ENCODE measurements at regions not wholly inside any gene's neighbourhood (a gene's known extent, or its start where the extent isn't known, plus 50 kb on each side); places are given as distances from the start of the nearest gene placed in this dataset.

DNA sequence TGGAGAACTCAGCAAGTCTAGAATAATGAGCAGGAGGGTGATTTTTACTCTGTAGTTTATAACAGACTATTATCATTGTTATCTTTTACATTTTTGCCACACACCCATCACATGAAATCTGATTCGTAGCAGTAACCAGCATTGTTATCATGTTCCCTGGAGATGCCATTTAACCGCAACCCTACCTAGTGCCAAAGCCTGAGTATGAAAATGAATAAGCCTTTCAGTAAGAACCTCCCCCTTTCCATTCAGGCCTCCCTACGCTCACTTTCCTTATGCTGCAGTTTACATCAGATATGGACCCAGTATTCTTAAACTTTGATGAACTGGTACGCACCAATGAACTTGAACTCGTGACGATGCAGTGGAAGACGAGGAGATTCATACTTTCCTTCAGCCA lies 158.7 kb upstream of the SPRED1 start:
- Histone ChIP-seq H2BK5ac (ENCODE audit: low read depth, low read length, poor library complexity, severe bottlenecking) (no peak overlapping the region), H3K27ac (ENCODE audit: insufficient read depth, low read length) (no peak overlapping the region), H3K27me3 (ENCODE audit: control insufficient read depth, insufficient read depth, low read length) (no peaks in the 10 kb centered on the region), H3K18ac (ENCODE audit: low read depth, low read length) (no peak overlapping the region), H4K5ac (ENCODE audit: low read depth, low read length) (no peak overlapping the region), H2AFZ (replicated peaks; ENCODE audit: low read length, poor library complexity) (no peak overlapping the region), H3K4ac (ENCODE audit: low read depth, low read length) (no peak overlapping the region), H4K8ac (ENCODE audit: low read depth in 2 of 2, low read length in 2 of 2) (no peak overlapping the region), H3K4me1 (ENCODE audit: control insufficient read depth, insufficient read depth, low read length) (no peaks in the 10 kb centered on the region), H4K20me1 (ENCODE audit: insufficient read depth, low read length) (no peaks in the 10 kb centered on the region), H3K14ac (replicated peaks; ENCODE audit: low read depth, low read length) (no peak overlapping the region), H2AK9ac (replicated peaks; ENCODE audit: low read depth, low read length, poor library complexity) (no peak overlapping the region), H2BK20ac (ENCODE audit: low read depth, low read length) (no peak overlapping the region), H3K9me3 (ENCODE audit: control insufficient read depth, insufficient read depth, low read length) (peaks cover 3% of the 10 kb centered on the region), H2BK15ac (ENCODE audit: low read depth, low read length) (no peak overlapping the region), H2AK5ac (ENCODE audit: low read depth, low read length) (no peak overlapping the region), H3K9me1 (ENCODE audit: insufficient read depth, low read length) (no peaks in the 10 kb centered on the region), H3K4me3 (ENCODE audit: insufficient read depth, low read depth, low read length) (no peak overlapping the region), H3K56ac (ENCODE audit: extremely low read depth, insufficient read depth, low read length) (no peak overlapping the region), H4K91ac (ENCODE audit: insufficient read depth, low read depth, low read length) (no peak overlapping the region), H3K4me2 (ENCODE audit: low read depth, low read length) (no peak overlapping the region), H2BK120ac (ENCODE audit: low read depth, low read length) (no peak overlapping the region), H3K36me3 (ENCODE audit: control insufficient read depth, insufficient read depth, low read length) (no peaks in the 10 kb centered on the region), H3K9ac (ENCODE audit: low read depth, low read length) (no peak overlapping the region), H3K23ac (ENCODE audit: low read depth, low read length) (no peak overlapping the region), H3K79me1 (ENCODE audit: low read depth in 1 of 2, low read length in 2 of 2) (no peaks in the 10 kb centered on the region)
- in situ Hi-C loops (cut with MboI; ENCODE audit: low sequenced_read_pairs) (no loop called here), intact Hi-C loops (cut with micrococcal nuclease) (no loop called here), dilution Hi-C loops (cut with HindIII; ENCODE audit: low sequenced_read_pairs, unreplicated experiment) (no loop called here)
- POLR2A ChIA-PET (ENCODE audit: unreplicated experiment) = no interaction called here
- CTCF ChIA-PET = no interaction called here
- no peak for DNase-seq
- no peak for ATAC-seq (ENCODE audit: low read depth)
- no TSS peak for BruUV-seq (replicated peaks)
- TF ChIP-seq MAFK (IDR thresholded peaks at IDR 0.05; ENCODE audit: low read depth, low read length) (no peak), POLR2A (IDR thresholded peaks at IDR 0.05; ENCODE audit: low read depth, low read length) (no peak), CTCF (conservative IDR thresholded peaks at IDR 0.05; ENCODE audit: low read depth, low read length) (no peak), RFX5 (IDR thresholded peaks at IDR 0.05; ENCODE audit: low read depth, low read length) (no peak), SMC3 (IDR thresholded peaks at IDR 0.05; ENCODE audit: low read depth, low read length) (no peak), MXI1 (IDR thresholded peaks at IDR 0.05; ENCODE audit: borderline replicate concordance, low read depth, low read length) (no peak), RCOR1 (IDR thresholded peaks at IDR 0.05; ENCODE audit: insufficient replicate concordance, low read length) (no peak), USF2 (IDR thresholded peaks at IDR 0.05; ENCODE audit: low read depth, low read length) (no peak), BHLHE40 (IDR thresholded peaks at IDR 0.05; ENCODE audit: low read depth, low read length) (no peak), MAZ (IDR thresholded peaks at IDR 0.05; ENCODE audit: borderline replicate concordance, low read depth, low read length) (no peak), CEBPB (IDR thresholded peaks at IDR 0.05; ENCODE audit: low read depth, low read length) (no peak)
- TF ChIP-seq, protein P1, sequence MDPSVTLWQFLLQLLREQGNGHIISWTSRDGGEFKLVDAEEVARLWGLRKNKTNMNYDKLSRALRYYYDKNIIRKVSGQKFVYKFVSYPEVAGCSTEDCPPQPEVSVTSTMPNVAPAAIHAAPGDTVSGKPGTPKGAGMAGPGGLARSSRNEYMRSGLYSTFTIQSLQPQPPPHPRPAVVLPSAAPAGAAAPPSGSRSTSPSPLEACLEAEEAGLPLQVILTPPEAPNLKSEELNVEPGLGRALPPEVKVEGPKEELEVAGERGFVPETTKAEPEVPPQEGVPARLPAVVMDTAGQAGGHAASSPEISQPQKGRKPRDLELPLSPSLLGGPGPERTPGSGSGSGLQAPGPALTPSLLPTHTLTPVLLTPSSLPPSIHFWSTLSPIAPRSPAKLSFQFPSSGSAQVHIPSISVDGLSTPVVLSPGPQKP (IDR thresholded peaks at IDR 0.05; ENCODE audit: borderline replicate concordance, low read depth, low read length) = no peak
- 100% methylated on average over 1 of the region's 7 CpGs; no CpG with 5 or more reads in 1 of the 2 experiments for WGBS, 2 experiments (ENCODE audit: extremely low coverage in 2 of 2, insufficient read length in 1 of 2)

Measured in IMR-90 (cell line).